Sigmoid colon (tissue), 6 donors: ENCODE measurements at regions not wholly inside any gene's neighbourhood (a gene's known extent, or its start where the extent isn't known, plus 50 kb on each side); places are given as distances from the start of the nearest gene placed in this dataset.

Source experiments
- DNase-seq: peaks from one replicate; pipeline ENCODE4 v3.0.0-alpha.2; 2019
- H3K27ac ChIP-seq, 4 donors: fragments of 200-600 bp; sonication (generic); one replicate each; pipeline ENCODE4 v1.5.1; 2016 to 2019; ENCODE audit warnings: mild to moderate bottlenecking in 1 of 4
- H3K27me3 ChIP-seq, 3 donors: fragments of 200-600 bp; sonication (generic); one replicate each; pipeline ENCODE4 v1.5.1; 2019; ENCODE audit warnings: mild to moderate bottlenecking in 1 of 3
- H3K36me3 ChIP-seq, 4 donors: fragments of 200-600 bp; sonication (generic); one replicate each; pipeline ENCODE4 v1.5.1; 2016 to 2019
- H3K4me1 ChIP-seq, 4 donors: fragments of 200-600 bp; sonication (generic); one replicate each; pipeline ENCODE4 v1.5.1; 2017 to 2019
- H3K4me3 ChIP-seq, 4 donors: fragments of 200-600 bp; sonication (generic); one replicate each; pipeline ENCODE4 v1.5.1; 2017 to 2019; ENCODE audit warnings: mild to moderate bottlenecking in 2 of 4, moderate library complexity in 1 of 4
- H3K9me3 ChIP-seq, 4 donors: fragments of 200-600 bp in 3 of 4; sonication (generic) in 3 of 4; one replicate each; pipeline versions ENCODE4 v1.5.1 to v1.6.1; 2013 to 2019
- CTCF ChIP-seq, 4 experiments: fragments of 450-650 bp in 3 of 4; fragments of 200-600 bp in 1 of 4; IDR thresholded peaks; one replicate each; pipeline ENCODE4 v1.5.1; 2016 to 2019; ENCODE audit warnings: antibody characterized with exemption in 4 of 4, mild to moderate bottlenecking in 3 of 4, moderate library complexity in 2 of 4
- EP300 ChIP-seq, 4 donors: sonication (generic); formaldehyde crosslinking; IDR thresholded peaks; one replicate each; pipeline ENCODE4 v1.6.1; 2017; ENCODE audit warnings: antibody characterized with exemption in 4 of 4
- POLR2A ChIP-seq, 2 donors: fragments of 450-650 bp; IDR thresholded peaks; one replicate each; pipeline ENCODE4 v1.6.1; 2016; ENCODE audit warnings: antibody characterized with exemption in 2 of 2, mild to moderate bottlenecking in 2 of 2, moderate library complexity in 2 of 2
- POLR2AphosphoS5 ChIP-seq, 4 donors: sonication (generic); formaldehyde crosslinking; IDR thresholded peaks; one replicate each; pipeline ENCODE4 v1.6.1; 2017; ENCODE audit warnings: antibody characterized with exemption in 4 of 4
- WGBS, 2 donors: extraction: QIAGEN DNeasy Blood & Tissue Kit; methylation state at CpG; one replicate each; pipeline ENCODE4 v1.1.7; 2013; 5-methylcytosine and 5-hydroxymethylcytosine counted together
- intact Hi-C: fragments of 100-400 bp; cut with DNase I; formaldehyde crosslinking; loops from one replicate; pipeline ENCODE4 v1.15.1; 2023
- donor health status: healthy with polysubstance abuse.
- donor health status: healthy.

- no peaks in the 10 kb centered on the region for H3K36me3 ChIP-seq
- H3K27ac ChIP-seq: no peak overlapping the region
- no peak overlapping the region for H3K4me3 ChIP-seq
- H3K9me3 ChIP-seq: peaks cover 0 to 5% (median 3%) of the 10 kb centered on the region in 4 donors
- intact Hi-C loops: no loop called here
- TF ChIP-seq CTCF (IDR thresholded peaks at IDR 0.05) (no peak), POLR2AphosphoS5 (IDR thresholded peaks at IDR 0.05) (no peak), EP300 (IDR thresholded peaks at IDR 0.05) (no peak)
- no peaks in the 10 kb centered on the region for H3K27me3 ChIP-seq
- no peak for DNase-seq
- H3K4me1 ChIP-seq: no peaks in the 10 kb centered on the region
- WGBS, 2 donors: 96 to 98% methylated on average over 1 of the region's 1 CpG
Observed at GRCh38 chr14:42172304-42172703, 565.6 kb downstream of the LRFN5 start.

DNA sequence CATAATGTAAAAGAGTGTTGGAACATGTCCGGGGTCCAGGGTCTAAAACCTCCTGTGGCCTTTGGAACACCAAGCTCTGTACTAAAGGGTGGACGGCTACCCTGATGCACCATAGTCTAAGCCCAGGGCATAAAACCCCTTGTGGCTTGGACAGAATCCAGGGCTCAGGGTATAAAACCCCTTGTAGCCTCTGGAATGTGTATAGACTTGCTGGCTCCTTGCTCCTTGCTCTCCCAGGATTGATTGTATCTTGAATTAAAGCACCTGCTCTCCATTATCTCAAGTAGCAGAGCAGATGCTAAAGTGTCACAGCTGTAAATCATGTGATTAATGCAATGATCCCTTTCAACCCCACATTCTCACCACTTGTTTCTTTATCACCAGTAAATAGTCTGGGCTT is 556.5 kb downstream of the LRFN5 start:
- no peaks in the 10 kb centered on the region for H3K36me3 ChIP-seq
- 81 to 87% methylated on average over 2 of the region's 2 CpGs for WGBS, 2 donors
- H3K9me3 ChIP-seq: peaks cover 0 to 3% (median 0%) of the 10 kb centered on the region in 4 donors
- no peak overlapping the region for H3K4me3 ChIP-seq
- intact Hi-C loops: no loop called here
- DNase-seq: no peak
- TF ChIP-seq EP300 (IDR thresholded peaks at IDR 0.05) (no peak), POLR2A (IDR thresholded peaks at IDR 0.05) (no peak), POLR2AphosphoS5 (IDR thresholded peaks at IDR 0.05) (no peak), CTCF (IDR thresholded peaks at IDR 0.05) (no peak)
- no peaks in the 10 kb centered on the region for H3K4me1 ChIP-seq
- H3K27ac ChIP-seq: no peak overlapping the region
- H3K27me3 ChIP-seq: no peaks in the 10 kb centered on the region

DNA sequence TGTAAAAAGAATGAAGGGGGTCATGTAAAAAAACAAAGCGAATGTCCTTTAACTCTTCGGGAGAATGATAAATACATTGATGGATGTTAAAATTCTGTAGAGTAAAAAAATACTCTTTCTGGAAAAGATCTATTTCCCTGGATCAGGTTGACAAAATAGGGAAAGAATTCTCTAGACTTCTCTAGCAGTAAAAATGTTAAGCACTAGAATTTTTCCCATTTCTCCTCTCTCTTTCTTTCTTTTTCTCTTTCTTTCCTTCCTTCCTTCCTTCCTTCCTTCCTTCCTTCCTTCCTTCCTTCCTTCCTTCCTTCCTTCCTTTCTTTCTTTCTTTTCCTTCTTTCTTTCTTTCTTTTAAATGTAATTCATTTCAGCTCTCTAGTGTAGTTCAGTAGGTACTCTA is 552.5 kb downstream of the LRFN5 start:
- intact Hi-C loops: no loop called here
- TF ChIP-seq POLR2AphosphoS5 (IDR thresholded peaks at IDR 0.05): no peak
- no peak for TF ChIP-seq CTCF (IDR thresholded peaks at IDR 0.05)
- TF ChIP-seq EP300 (IDR thresholded peaks at IDR 0.05): no peak
- TF ChIP-seq POLR2A (IDR thresholded peaks at IDR 0.05): no peak
- no peaks in the 10 kb centered on the region for H3K27me3 ChIP-seq
- WGBS, 2 donors: 89 to 94% methylated on average over 2 of the region's 2 CpGs
- no peak for DNase-seq
- no peak overlapping the region for H3K4me3 ChIP-seq
- H3K9me3 ChIP-seq: no peaks in the 10 kb centered on the region
- no peaks in the 10 kb centered on the region for H3K36me3 ChIP-seq
- no peaks in the 10 kb centered on the region for H3K4me1 ChIP-seq
- no peak overlapping the region for H3K27ac ChIP-seq

DNA sequence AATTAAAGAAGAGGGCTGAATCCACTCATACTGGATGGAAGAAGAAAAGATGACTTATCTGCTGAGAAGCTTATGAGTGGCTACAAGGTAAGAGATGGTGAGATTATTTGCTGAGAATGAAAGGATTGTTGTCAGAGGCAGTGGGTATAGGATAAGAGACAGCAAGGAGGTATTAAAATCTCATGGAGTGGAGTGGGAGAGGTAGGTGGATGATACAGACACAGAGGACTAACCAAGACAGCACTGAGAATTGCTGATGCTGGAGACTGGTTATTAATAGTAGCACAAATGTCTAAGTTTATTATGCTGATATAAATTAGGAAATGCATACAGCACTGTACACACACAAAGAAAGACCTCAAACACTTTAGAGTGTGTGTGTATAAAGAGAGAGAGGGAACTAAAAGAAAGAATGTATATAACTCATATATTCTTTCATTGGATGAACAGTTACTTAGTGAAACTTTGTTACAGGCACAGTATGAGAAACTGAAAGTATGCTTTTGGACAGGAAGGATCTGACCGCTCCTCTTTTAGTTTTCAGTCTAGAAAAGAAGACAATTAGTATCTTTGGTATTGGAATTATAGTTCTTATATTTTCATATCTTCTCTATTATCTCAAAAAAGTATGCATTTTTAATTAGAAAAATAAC is 543.1 kb downstream of the LRFN5 start:
- 88 to 92% methylated on average over 1 of the region's 1 CpG for WGBS, 2 donors
- Histone ChIP-seq H3K4me3 (no peak overlapping the region), H3K36me3 (no peaks in the 10 kb centered on the region), H3K9me3 (no peaks in the 10 kb centered on the region), H3K27ac (no peak overlapping the region), H3K4me1 (no peaks in the 10 kb centered on the region), H3K27me3 (no peaks in the 10 kb centered on the region)
- intact Hi-C loops: no loop called here
- no peak for TF ChIP-seq EP300 (IDR thresholded peaks at IDR 0.05)
- no peak for TF ChIP-seq CTCF (IDR thresholded peaks at IDR 0.05)
- no peak for TF ChIP-seq POLR2AphosphoS5 (IDR thresholded peaks at IDR 0.05)
- TF ChIP-seq POLR2A (IDR thresholded peaks at IDR 0.05): no peak
- no peak for DNase-seq

DNA sequence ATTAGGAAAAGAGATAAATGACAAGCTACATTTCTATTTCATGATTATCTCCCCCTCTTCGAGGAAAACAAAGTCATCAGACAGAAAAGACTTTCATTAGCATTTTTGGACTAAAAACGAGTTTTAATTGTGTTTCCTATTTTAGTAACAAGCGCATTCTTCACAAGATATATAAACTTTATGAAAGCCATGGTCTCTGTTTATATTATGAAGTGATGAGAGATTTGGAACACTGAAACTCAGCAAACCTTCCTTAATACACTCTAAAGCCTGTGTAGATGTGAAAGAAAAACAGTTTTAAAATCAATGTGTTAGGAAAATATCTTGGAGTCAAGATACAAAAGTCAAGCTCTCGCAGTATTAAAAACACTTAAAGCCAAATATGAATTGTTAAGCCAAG is 539.1 kb downstream of the LRFN5 start:
- DNase-seq: no peak
- Histone ChIP-seq H3K9me3 (no peaks in the 10 kb centered on the region), H3K27ac (no peak overlapping the region), H3K4me1 (peaks cover 0 to 3% (median 0%) of the 10 kb centered on the region in 4 donors), H3K27me3 (no peaks in the 10 kb centered on the region), H3K36me3 (no peaks in the 10 kb centered on the region), H3K4me3 (no peak overlapping the region)
- intact Hi-C loops: no loop called here
- no peak for TF ChIP-seq POLR2AphosphoS5 (IDR thresholded peaks at IDR 0.05)
- no peak for TF ChIP-seq POLR2A (IDR thresholded peaks at IDR 0.05)
- no peak for TF ChIP-seq EP300 (IDR thresholded peaks at IDR 0.05)
- no peak for TF ChIP-seq CTCF (IDR thresholded peaks at IDR 0.05)
- 60 to 65% methylated on average over 4 of the region's 4 CpGs for WGBS, 2 donors
